ENCODE measurements at regions not wholly inside any gene's neighbourhood (a gene's known extent, or its start where the extent isn't known, plus 50 kb on each side); places are given as distances from the start of the nearest gene placed in this dataset.

- Histone ChIP-seq H3K27me3 (no peaks in the 10 kb centered on the region), H3K27ac (no peak overlapping the region), H3K9me3 (no peaks in the 10 kb centered on the region), H3K4me3 (no peak overlapping the region), H3K4me1 (no peaks in the 10 kb centered on the region), H3K36me3 (no peaks in the 10 kb centered on the region)
- DNase-seq (no peak), ATAC-seq (ENCODE audit: low FRiP score in 2 of 2) (no peak)
- 68 to 70% methylated on average over 5 of the region's 5 CpGs for WGBS, 2 donors
- no peak for TF ChIP-seq CTCF (IDR thresholded peaks at IDR 0.05)
- no peak for TF ChIP-seq EP300 (IDR thresholded peaks at IDR 0.05)
- no peak for TF ChIP-seq POLR2A (IDR thresholded peaks at IDR 0.05)
- no peak for TF ChIP-seq POLR2AphosphoS5 (IDR thresholded peaks at IDR 0.05)
Measured at GRCh38 chr16:51062039-51062438, 89.0 kb downstream of the SALL1 start.

- DNase-seq (no peak), ATAC-seq (ENCODE audit: low FRiP score in 2 of 2) (no peak)
- Histone ChIP-seq H3K27me3 (no peaks in the 10 kb centered on the region), H3K27ac (no peak overlapping the region), H3K36me3 (no peaks in the 10 kb centered on the region), H3K4me3 (no peak overlapping the region), H3K4me1 (no peaks in the 10 kb centered on the region), H3K9me3 (no peaks in the 10 kb centered on the region)
- WGBS, 2 donors, result 83 to 92% methylated on average over 2 of the region's 2 CpGs
- no peak for TF ChIP-seq EP300 (IDR thresholded peaks at IDR 0.05)
- no peak for TF ChIP-seq POLR2A (IDR thresholded peaks at IDR 0.05)
- no peak for TF ChIP-seq POLR2AphosphoS5 (IDR thresholded peaks at IDR 0.05)
- TF ChIP-seq CTCF (IDR thresholded peaks at IDR 0.05), result no peak
Measured at GRCh38 chr16:51061328-51061727, 89.7 kb downstream of the SALL1 start.

- no peaks in the 10 kb centered on the region for H3K27me3 ChIP-seq
- TF ChIP-seq POLR2A (IDR thresholded peaks at IDR 0.05), result no peak
- no peak for TF ChIP-seq CTCF (IDR thresholded peaks at IDR 0.05)
- TF ChIP-seq POLR2AphosphoS5 (IDR thresholded peaks at IDR 0.05), result no peak
- no peak for DNase-seq
- no peak overlapping the region for H3K4me3 ChIP-seq
- H3K36me3 ChIP-seq, result no peaks in the 10 kb centered on the region
- no peaks in the 10 kb centered on the region for H3K9me3 ChIP-seq
- no peak overlapping the region for H3K27ac ChIP-seq
- ATAC-seq (ENCODE audit: low FRiP score in 2 of 2), result no peak
- WGBS, 2 donors, result 60 to 76% methylated on average over 2 of the region's 2 CpGs
- H3K4me1 ChIP-seq, result no peaks in the 10 kb centered on the region
Measured at GRCh38 chr16:51057969-51058337, 93.1 kb downstream of the SALL1 start.

GRCh38 chr16:51057102-51057793, 93.8 kb downstream of the SALL1 start:
- TF ChIP-seq EP300 (IDR thresholded peaks at IDR 0.05), result no peak
- no peak for TF ChIP-seq POLR2A (IDR thresholded peaks at IDR 0.05)
- TF ChIP-seq POLR2AphosphoS5 (IDR thresholded peaks at IDR 0.05), result no peak
- no peak for TF ChIP-seq CTCF (IDR thresholded peaks at IDR 0.05)
- Histone ChIP-seq H3K4me1 (no peaks in the 10 kb centered on the region), H3K9me3 (no peaks in the 10 kb centered on the region), H3K27ac (no peak overlapping the region), H3K27me3 (no peaks in the 10 kb centered on the region), H3K4me3 (no peak overlapping the region), H3K36me3 (no peaks in the 10 kb centered on the region)
- no peak for DNase-seq
- 66 to 70% methylated on average over 6 to 8 of the region's 8 CpGs for WGBS, 2 donors
- ATAC-seq (ENCODE audit: low FRiP score in 2 of 2), result no peak

- no peak overlapping the region for H3K27ac ChIP-seq
- H3K9me3 ChIP-seq, result no peaks in the 10 kb centered on the region
- DNase-seq (no peak), ATAC-seq (ENCODE audit: low FRiP score in 2 of 2) (no peak)
- TF ChIP-seq CTCF (IDR thresholded peaks at IDR 0.05), result no peak
- no peak for TF ChIP-seq EP300 (IDR thresholded peaks at IDR 0.05)
- no peak for TF ChIP-seq POLR2A (IDR thresholded peaks at IDR 0.05)
- TF ChIP-seq POLR2AphosphoS5 (IDR thresholded peaks at IDR 0.05), result no peak
- WGBS, 2 donors, result 46 to 61% methylated on average over 2 of the region's 2 CpGs
- H3K36me3 ChIP-seq, result no peaks in the 10 kb centered on the region
- H3K27me3 ChIP-seq, result no peaks in the 10 kb centered on the region
- no peak overlapping the region for H3K4me3 ChIP-seq
- no peaks in the 10 kb centered on the region for H3K4me1 ChIP-seq
Measured at GRCh38 chr16:51056331-51056730, 94.7 kb downstream of the SALL1 start.
